Fibroblast of mammary gland (primary cell): ENCODE measurements at regions not wholly inside any gene's neighbourhood (a gene's known extent, or its start where the extent isn't known, plus 50 kb on each side); places are given as distances from the start of the nearest gene placed in this dataset.

Experiments
- DNase-seq: peaks from one replicate; pipeline ENCODE4 v3.0.0-alpha.2; 2010; ENCODE audit warnings: low read depth
- H3K4me3 ChIP-seq: 2 replicates; pipeline ENCODE4 v1.5.1; 2011; ENCODE audit warnings: low read depth, mild to moderate bottlenecking, low read length, moderate library complexity; ENCODE audit not compliant: control insufficient read depth
- TF ChIP-seq, protein P1 (sequence below): conservative IDR thresholded peaks from 2 replicates; pipeline ENCODE4 v1.5.1; 2011; ENCODE audit warnings: low read depth, low read length, inconsistent platforms; ENCODE audit not compliant: control insufficient read depth, insufficient read depth

DNA sequence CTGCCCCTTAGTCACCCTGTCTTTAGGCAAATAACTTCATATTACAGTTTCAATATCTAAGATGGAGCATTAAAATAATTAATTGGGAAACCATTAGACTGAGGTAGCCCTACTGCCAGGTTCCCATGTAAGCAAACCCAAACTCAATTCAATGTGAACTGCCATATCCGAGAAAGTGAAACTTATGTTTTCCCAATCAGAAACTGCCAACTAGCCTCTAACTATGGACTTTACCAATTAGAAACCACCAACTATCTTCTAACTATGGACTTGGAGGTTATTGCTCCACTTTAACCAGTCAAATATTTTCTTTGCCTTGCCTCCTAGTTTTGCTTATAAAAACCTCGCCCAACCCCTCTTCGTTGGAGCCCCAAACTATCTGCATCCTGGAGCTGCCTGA, 218.5 kb downstream of the ENC1 start:
- H3K4me3 ChIP-seq: no peak overlapping the region
- no peak for DNase-seq
- TF ChIP-seq, protein P1, sequence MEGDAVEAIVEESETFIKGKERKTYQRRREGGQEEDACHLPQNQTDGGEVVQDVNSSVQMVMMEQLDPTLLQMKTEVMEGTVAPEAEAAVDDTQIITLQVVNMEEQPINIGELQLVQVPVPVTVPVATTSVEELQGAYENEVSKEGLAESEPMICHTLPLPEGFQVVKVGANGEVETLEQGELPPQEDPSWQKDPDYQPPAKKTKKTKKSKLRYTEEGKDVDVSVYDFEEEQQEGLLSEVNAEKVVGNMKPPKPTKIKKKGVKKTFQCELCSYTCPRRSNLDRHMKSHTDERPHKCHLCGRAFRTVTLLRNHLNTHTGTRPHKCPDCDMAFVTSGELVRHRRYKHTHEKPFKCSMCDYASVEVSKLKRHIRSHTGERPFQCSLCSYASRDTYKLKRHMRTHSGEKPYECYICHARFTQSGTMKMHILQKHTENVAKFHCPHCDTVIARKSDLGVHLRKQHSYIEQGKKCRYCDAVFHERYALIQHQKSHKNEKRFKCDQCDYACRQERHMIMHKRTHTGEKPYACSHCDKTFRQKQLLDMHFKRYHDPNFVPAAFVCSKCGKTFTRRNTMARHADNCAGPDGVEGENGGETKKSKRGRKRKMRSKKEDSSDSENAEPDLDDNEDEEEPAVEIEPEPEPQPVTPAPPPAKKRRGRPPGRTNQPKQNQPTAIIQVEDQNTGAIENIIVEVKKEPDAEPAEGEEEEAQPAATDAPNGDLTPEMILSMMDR: no peak

DNA sequence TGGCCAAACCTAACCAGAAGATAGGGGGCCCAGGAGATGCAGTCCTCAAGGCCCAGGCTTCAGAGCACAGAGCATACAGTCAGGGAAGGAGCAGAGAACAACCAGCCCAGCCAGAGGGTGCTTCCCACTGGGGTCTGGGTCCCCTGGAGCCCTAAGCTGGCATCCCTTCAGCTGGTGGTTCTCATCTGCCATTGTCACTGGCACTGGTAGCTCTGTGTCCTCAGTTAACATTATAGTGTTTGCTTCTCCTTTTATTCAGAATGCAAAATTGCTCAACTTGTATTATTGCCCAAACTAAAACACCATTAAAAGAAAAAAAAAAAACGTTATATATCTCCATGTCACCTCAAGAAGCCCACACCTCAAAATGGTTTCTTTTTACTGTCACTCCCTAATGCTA, 219.2 kb downstream of the ENC1 start:
- DNase-seq: no peak
- no peak overlapping the region for H3K4me3 ChIP-seq
- TF ChIP-seq, protein P1: no peak

DNA sequence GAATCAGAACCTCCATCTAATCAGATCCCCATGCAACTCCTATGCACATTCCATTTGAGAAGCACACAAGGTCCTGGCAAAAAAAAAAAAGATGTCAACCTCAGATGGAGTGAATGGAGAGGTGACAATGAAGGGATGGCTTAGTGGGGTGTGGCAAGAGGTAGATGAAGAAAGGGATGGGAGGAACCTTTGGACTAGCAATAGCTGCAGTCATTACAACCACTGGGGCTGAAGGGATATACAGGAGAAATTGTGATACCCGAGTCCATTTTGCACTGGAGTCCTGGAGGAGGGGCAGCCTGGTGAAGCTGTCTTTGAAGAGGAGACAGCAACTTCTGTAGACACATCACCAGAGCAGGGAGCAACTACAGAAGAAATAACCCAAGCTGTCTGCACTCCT, 219.6 kb downstream of the ENC1 start:
- TF ChIP-seq, protein P1: no peak
- DNase-seq: no peak
- no peak overlapping the region for H3K4me3 ChIP-seq

DNA sequence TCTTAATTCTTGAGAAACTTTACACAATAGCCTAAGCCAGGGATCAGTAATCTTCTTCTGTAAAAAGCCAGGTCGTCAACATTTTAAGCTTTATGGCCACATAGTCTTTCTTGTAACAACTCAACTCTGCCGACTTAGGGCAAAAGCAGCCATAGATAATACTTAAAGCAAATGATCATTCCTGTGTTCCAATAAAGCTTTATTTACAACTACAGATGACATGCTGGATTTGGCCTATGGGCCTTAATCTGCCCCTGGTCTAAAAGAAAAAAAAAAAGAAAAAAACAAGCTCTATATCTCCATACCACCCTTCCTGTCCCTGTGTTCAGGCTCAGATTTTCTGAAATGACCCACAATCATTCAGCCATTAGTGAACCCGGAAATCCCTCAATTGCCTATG, 220.3 kb downstream of the ENC1 start:
- H3K4me3 ChIP-seq: no peak overlapping the region
- no peak for DNase-seq
- TF ChIP-seq, protein P1: no peak

DNA sequence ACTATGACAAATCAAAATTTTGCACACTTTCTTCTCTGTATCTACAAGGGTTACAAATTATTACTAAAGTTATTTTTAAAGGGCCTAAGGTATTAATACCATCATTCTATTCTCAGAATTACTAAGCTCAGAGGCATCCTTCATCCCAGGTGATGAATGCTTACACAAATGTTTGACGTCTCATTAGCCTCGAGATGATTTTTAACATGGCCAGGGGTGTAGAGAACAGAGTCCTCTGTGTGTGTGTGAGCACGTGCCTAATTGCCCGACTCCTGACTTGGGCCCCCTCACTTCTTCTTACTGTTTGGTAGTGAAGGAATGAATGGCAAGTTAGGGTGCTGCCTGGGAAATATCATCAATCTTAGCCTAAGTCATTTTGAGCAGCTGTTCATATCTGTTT, 221.1 kb downstream of the ENC1 start:
- TF ChIP-seq, protein P1: no peak
- no peak for DNase-seq
- no peak overlapping the region for H3K4me3 ChIP-seq

DNA sequence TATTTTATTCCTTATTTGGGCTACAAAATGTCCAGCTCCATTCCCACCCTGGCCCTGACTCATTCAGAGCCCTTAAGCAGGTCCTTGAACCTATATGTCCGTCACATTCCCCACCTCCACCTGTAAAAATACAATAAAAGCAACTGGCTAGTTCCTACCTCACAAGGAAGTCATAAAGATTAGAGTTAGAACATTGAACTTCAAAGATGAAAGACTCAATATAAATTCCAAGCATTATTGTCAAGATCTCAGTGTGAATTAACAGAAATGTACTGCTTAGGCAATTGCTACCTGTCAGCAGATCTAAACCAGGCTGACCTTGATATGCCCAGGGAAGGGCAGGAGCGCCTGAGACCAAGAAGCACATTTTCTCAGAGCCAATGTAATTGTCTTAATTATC, 221.8 kb downstream of the ENC1 start:
- TF ChIP-seq, protein P1: no peak
- no peak for DNase-seq
- H3K4me3 ChIP-seq: no peak overlapping the region

DNA sequence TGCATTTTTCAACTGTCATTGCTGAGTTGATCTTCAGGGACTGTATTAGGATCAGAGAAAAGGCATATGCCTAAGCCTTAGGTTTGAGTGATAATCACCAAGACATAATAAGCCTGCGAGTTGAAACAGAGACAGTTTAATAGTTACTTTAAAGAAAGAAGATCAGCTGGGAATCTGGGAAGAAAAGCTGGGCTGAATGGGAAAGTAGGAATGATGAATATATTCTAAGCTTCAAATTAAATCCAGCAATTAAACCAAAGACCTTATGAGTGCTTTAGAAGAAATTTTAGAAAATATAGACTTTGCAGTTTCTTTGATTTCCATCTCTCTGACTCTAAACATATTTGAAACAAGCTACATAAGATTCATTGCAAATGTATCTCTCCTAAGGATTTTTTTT, 222.3 kb downstream of the ENC1 start:
- H3K4me3 ChIP-seq: no peak overlapping the region
- DNase-seq: no peak
- TF ChIP-seq, protein P1: no peak
